ENCODE measurements at regions not wholly inside any gene's neighbourhood (a gene's known extent, or its start where the extent isn't known, plus 50 kb on each side); places are given as distances from the start of the nearest gene placed in this dataset.

- 72% methylated on average over 2 of the region's 2 CpGs for WGBS
- H3K27ac ChIP-seq (ENCODE audit: low read depth in 1 of 2, low read length in 2 of 2), result no peak overlapping the region
- no peaks in the 10 kb centered on the region for H3K27me3 ChIP-seq (ENCODE audit: control insufficient read depth in 4 of 4, insufficient read depth in 4 of 4, low read length in 3 of 4)
- no peak overlapping the region for H3K4me3 ChIP-seq (ENCODE audit: low read depth in 1 of 3, low read length in 3 of 3)
- no peak overlapping the region for H3K9ac ChIP-seq (ENCODE audit: low read depth in 1 of 2, low read length in 2 of 2)
- no peaks in the 10 kb centered on the region for H3K9me3 ChIP-seq (ENCODE audit: control insufficient read depth in 4 of 4, low read length in 3 of 4)
- no peak for DNase-seq (ENCODE audit: low spot score)
- no peaks in the 10 kb centered on the region for H3K4me1 ChIP-seq (ENCODE audit: control insufficient read depth in 4 of 4, insufficient read depth in 4 of 4, low read length in 3 of 4)
- TF ChIP-seq FOXA2 (IDR thresholded peaks at IDR 0.05), result no peak
- no peak for TF ChIP-seq MAX (IDR thresholded peaks at IDR 0.05)
- no peak for TF ChIP-seq RXRA (IDR thresholded peaks at IDR 0.05)
- TF ChIP-seq SP1 (IDR thresholded peaks at IDR 0.05), result no peak
- TF ChIP-seq CTCF (IDR thresholded peaks at IDR 0.05; ENCODE audit: low read depth, low read length, missing input control), result no peak
- no peak for TF ChIP-seq REST (IDR thresholded peaks at IDR 0.05)
- TF ChIP-seq ZBTB33 (IDR thresholded peaks at IDR 0.05), result no peak
- no peak for TF ChIP-seq HNF4A (conservative IDR thresholded peaks at IDR 0.05)
- no peak for TF ChIP-seq GABPA (IDR thresholded peaks at IDR 0.05 in 1 of 2, conservative IDR thresholded peaks at IDR 0.05 in 1 of 2)
- no peak for TF ChIP-seq RAD21 (IDR thresholded peaks at IDR 0.05)
- TF ChIP-seq TAF1 (conservative IDR thresholded peaks at IDR 0.05), result no peak
- no peaks in the 10 kb centered on the region for H3K36me3 ChIP-seq (ENCODE audit: control insufficient read depth in 4 of 4, insufficient read depth in 3 of 4, low read depth in 1 of 4, low read length in 3 of 4)
Measured at GRCh38 chr18:39561126-39561525, 1995.5 kb upstream of the CELF4 start.

- Histone ChIP-seq H3K4me1 (ENCODE audit: control insufficient read depth in 4 of 4, insufficient read depth in 4 of 4, low read length in 3 of 4) (no peaks in the 10 kb centered on the region), H3K27ac (ENCODE audit: low read depth in 1 of 2, low read length in 2 of 2) (no peak overlapping the region), H3K4me3 (ENCODE audit: low read depth in 1 of 3, low read length in 3 of 3) (no peak overlapping the region), H3K9me3 (ENCODE audit: control insufficient read depth in 4 of 4, low read length in 3 of 4) (no peaks in the 10 kb centered on the region), H3K9ac (ENCODE audit: low read depth in 1 of 2, low read length in 2 of 2) (no peak overlapping the region), H3K27me3 (ENCODE audit: control insufficient read depth in 4 of 4, insufficient read depth in 4 of 4, low read length in 3 of 4) (no peaks in the 10 kb centered on the region), H3K36me3 (ENCODE audit: control insufficient read depth in 4 of 4, insufficient read depth in 3 of 4, low read depth in 1 of 4, low read length in 3 of 4) (no peaks in the 10 kb centered on the region)
- TF ChIP-seq RAD21 (IDR thresholded peaks at IDR 0.05) (no peak), ZBTB33 (IDR thresholded peaks at IDR 0.05) (no peak), HNF4A (conservative IDR thresholded peaks at IDR 0.05) (no peak), TAF1 (conservative IDR thresholded peaks at IDR 0.05) (no peak), GABPA (IDR thresholded peaks at IDR 0.05 in 1 of 2, conservative IDR thresholded peaks at IDR 0.05 in 1 of 2) (no peak), FOXA2 (IDR thresholded peaks at IDR 0.05) (no peak)
- DNase-seq (ENCODE audit: low spot score), result no peak
Measured at GRCh38 chr18:39558658-39559057, 1993.1 kb upstream of the CELF4 start.

All from liver (tissue), 8 donors.